ENCODE measurements at regions not wholly inside any gene's neighbourhood (a gene's known extent, or its start where the extent isn't known, plus 50 kb on each side); places are given as distances from the start of the nearest gene placed in this dataset.
"Not testable (repeated sequence)": the region's sequence is repeated elsewhere in the genome, so short reads cannot be mapped to it uniquely, and the experiment has no call there.

GRCh38 chr18:52087140-52087539, 252.9 kb upstream of the DCC start:
- DNase-seq, result no peak

GRCh38 chr18:52090005-52090404, 250.0 kb upstream of the DCC start:
- no peak for DNase-seq

DNA sequence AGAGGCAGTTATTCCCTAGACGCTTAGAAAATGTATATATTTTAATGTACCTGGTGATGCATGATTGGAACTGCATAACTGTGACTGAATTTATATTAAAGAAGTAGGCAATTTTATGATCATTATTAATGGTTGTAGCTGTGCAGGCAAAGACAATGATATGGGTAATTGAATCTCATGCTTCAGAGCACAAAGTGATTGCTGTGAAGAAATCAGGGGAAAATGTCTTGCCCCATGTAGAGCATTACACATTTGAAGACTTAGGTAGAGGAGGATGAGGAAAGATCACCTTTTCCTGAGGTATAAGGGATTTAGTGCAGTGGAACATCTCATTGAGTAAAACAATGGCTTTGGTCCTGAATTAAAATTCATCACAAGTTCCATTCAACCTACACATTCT, 246.8 kb upstream of the DCC start:
- DNase-seq, result no peak

DNA sequence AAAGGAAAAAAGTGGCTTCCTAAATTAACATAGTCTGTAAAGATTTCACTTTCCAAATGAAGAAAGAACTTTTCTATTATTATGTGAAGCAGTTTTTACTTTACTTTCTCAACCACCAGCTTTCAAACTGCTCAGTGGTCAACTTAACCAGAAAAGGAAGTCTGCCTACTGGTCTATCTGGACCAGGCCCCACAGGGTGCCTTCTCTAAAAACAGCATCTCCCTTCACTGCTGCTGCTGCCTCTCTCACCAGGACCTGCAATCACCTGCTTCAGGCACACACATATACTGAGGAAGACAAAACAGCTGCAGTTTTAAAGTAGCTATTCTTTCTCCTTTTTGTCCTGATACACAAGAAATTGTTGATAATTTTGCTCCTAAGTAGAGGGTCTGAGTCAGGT, 221.3 kb upstream of the DCC start:
- no peak for DNase-seq

GRCh38 chr18:52130624-52131301, 209.2 kb upstream of the DCC start:
- no peak for DNase-seq

GRCh38 chr18:52131845-52132244, 208.2 kb upstream of the DCC start:
- no peak for DNase-seq

DNA sequence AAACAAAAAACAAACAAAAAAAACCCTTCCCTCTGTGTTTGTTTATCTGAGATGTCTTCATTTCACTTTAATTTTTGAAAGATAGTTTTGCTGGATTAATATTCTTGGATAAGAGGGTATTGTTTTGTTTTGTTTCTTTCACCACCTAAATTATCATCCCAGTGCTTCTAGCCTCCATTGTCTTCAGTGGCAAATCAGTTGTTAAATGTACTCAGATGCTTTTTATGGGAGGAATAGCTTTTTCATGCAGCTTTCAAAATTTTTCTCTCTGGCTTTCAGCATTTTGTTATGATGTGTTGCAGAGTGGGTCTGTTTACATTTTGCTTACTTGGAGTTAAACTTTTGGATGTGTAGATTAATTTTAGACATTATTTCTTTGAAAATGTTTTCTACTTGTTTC, 203.5 kb upstream of the DCC start:
- no peak for DNase-seq

DNA sequence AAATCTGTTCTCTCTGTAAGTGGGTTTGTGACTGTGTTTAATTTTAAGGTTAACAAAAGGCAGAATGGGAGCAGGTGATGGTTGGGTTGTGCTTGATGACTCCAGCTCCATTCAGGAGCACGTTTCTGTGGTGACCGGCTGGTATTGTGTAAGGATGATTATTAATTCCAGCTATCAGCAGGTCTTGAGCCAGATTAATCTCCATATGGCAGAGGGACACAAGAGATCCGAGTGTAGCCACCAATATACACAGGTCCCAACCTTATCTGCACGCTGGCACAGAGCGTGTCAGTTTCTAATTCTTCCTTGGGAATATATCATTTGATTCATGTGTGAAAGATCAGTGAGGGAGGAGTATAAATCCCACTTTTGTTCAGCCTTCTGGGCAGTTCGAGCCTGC, 199.0 kb upstream of the DCC start:
- DNase-seq, result no peak

GRCh38 chr18:52150050-52150449, 189.9 kb upstream of the DCC start:
- no peak for DNase-seq

GRCh38 chr18:52152036-52152435, 188.0 kb upstream of the DCC start:
- DNase-seq, result no peak

- DNase-seq, result no peak
These were observed 183.8 kb upstream of the DCC start for GRCh38 chr18:52156166-52156565.

DNA sequence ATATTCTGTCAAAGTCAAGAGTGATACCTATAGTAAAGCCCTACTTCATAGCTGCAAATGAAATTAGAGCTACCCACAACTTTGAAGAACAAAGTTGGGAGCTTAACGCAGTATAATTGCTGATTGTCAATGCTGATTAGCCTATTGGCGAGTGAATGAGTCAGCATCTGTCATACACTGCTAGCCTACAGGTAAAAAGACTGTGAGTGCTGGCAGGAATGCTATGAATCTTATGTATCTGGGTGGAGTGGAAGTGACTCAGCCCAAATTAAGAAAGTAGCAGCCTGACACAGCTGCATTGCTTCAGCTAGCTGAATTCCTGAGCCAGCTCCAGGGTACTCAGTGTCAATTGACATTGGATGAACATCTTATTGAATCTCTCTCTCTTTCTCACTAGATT, 179.4 kb upstream of the DCC start:
- no peak for DNase-seq

DNA sequence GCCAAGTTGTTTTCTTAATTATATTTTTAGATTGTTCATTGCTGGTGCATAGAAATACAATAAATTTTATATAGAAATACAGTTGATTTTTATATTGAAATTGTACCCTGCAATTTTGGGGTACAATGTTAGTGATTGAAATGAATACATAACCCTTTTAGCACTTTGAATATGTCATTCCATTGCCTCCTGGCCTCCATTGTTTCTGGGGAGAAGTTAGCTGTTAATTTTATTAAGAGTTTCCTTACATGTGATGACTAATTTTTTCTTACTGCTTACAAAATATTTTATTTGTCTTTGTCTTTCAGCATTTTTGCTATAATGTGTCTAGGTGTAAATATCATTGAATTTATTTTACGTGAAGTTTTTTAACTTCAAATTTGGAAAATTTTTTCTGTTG, 176.5 kb upstream of the DCC start:
- no peak for DNase-seq

GRCh38 chr18:52168131-52168530, 171.9 kb upstream of the DCC start:
- not testable (repeated sequence) for DNase-seq

GRCh38 chr18:52174220-52174619, 165.8 kb upstream of the DCC start:
- no peak for DNase-seq

GRCh38 chr18:52175406-52175805, 164.6 kb upstream of the DCC start:
- no peak for DNase-seq

GRCh38 chr18:52183107-52183506, 156.9 kb upstream of the DCC start:
- DNase-seq, result no peak

DNA sequence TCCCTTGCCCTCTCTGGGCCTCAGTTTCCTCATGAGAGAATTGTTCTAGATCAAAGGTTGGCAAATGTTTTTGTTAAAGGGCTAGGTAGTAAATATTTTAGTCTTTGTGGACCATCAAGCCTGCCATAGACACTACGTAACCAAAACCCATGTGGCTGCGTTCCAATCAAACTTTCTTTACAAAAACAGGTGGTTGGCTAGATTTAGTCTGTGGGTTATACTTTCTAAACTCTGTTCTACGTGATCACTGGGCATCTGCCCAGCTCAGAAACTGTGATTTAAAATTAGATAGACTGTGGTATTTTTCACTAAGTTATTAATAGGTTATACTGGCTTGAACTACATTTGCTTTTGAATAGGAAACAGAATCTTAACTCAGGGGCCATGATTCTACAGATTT, 149.8 kb upstream of the DCC start:
- DNase-seq, result no peak

DNA sequence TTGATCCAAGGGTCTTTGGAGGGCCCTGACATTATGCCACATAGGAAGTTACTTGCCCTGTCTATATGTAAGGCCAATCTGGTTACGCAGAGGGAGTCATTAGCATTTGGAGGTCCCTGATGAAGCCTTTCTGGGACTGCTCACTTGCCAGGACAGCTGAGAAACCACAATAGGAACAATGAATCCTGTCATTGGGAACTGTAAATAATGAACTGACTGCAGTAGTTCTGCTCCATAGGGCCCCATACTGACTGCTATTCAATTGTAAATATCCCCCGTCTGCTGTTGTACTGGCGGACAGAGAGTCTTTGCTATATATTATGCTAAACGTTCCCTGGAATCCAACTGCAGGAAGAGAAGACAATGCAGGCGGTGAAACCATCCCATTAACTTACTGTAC, 149.4 kb upstream of the DCC start:
- no peak for DNase-seq

- DNase-seq, result no peak
These were observed 139.6 kb upstream of the DCC start for GRCh38 chr18:52200406-52200805.

GRCh38 chr18:52200921-52201663, 138.9 kb upstream of the DCC start:
- no peak for DNase-seq

- DNase-seq, result no peak
These were observed 131.4 kb upstream of the DCC start for GRCh38 chr18:52208646-52209045.

GRCh38 chr18:52216109-52216508, 123.9 kb upstream of the DCC start:
- no peak for DNase-seq

DNA sequence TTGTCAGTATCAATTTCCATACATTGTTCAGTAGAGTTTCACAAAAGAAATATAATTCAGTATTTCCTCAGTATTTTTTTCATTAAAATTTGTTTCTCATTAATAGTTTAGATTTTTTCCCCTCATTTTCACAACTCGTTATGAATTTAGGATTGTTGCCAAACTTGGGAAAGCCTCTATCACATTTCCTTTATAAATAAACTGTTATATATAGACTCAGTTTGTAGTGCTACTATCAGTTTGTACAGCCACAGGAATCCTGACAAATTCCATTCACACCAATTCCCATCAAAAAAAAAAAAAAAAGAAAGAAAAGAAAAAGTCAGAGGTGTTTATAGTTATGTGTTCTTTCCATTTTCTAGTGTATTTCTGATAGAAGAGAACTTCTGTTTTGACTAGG, 123.3 kb upstream of the DCC start:
- DNase-seq, result no peak

GRCh38 chr18:52219102-52219501, 120.9 kb upstream of the DCC start:
- DNase-seq, result no peak
